GM13977 (cell line): ENCODE measurements at regions not wholly inside any gene's neighbourhood (a gene's known extent, or its start where the extent isn't known, plus 50 kb on each side); places are given as distances from the start of the nearest gene placed in this dataset.

Source experiments
- DNase-seq: peaks from one replicate; pipeline ENCODE4 v3.0.0; 2012; ENCODE audit warnings: low spot score
- CTCF ChIP-seq: IDR thresholded peaks from 2 replicates; pipeline ENCODE4 v1.5.1; 2012; ENCODE audit warnings: mild to moderate bottlenecking, control low read depth; ENCODE audit not compliant: insufficient read depth; ENCODE audit errors: extremely low read depth, missing control alignments
- in situ Hi-C: fragments of 300-500 bp; cut with MboI; formaldehyde crosslinking; loops from one replicate; pipeline ENCODE4 v1.12.0; 2022; ENCODE audit warnings: low sequenced_read_pairs, low pct_unique_long_range_greater_than_20kb, mixed read lengths, inconsistent platforms; ENCODE audit not compliant: unreplicated experiment

GRCh38 chr22:49117486-49117885, 710.2 kb downstream of the BRD1 start:
- no peak for TF ChIP-seq CTCF
- DNase-seq, result no peak
- in situ Hi-C loops, result no loop called here

- in situ Hi-C loops, result no loop called here
- TF ChIP-seq CTCF, result no peak
- DNase-seq, result no peak
These were observed 711.1 kb downstream of the BRD1 start for GRCh38 chr22:49116486-49117120.

- in situ Hi-C loops, result no loop called here
- no peak for DNase-seq
- no peak for TF ChIP-seq CTCF
These were observed 711.7 kb downstream of the BRD1 start for GRCh38 chr22:49116021-49116420.

GRCh38 chr22:49115197-49115596, 712.5 kb downstream of the BRD1 start:
- DNase-seq, result no peak
- TF ChIP-seq CTCF, result no peak
- in situ Hi-C loops, result no loop called here

GRCh38 chr22:49113758-49114157, 713.9 kb downstream of the BRD1 start:
- in situ Hi-C loops, result no loop called here
- DNase-seq, result no peak
- no peak for TF ChIP-seq CTCF

GRCh38 chr22:49112661-49113626, 714.7 kb downstream of the BRD1 start:
- in situ Hi-C loops, result no loop called here

More at GRCh38 chr22:49112661-49113626, 714.7 kb downstream of the BRD1 start:
- no peak for TF ChIP-seq CTCF
- no peak for DNase-seq
